Stimulated activated CD4-positive, alpha-beta T cell treated with anti-CD3 and anti-CD28 coated beads, Interleukin-12 subunit alpha, Interleukin-12 subunit beta, amount 100 ng/mL, for 4 hours (primary cell): ENCODE measurements at regions not wholly inside any gene's neighbourhood (a gene's known extent, or its start where the extent isn't known, plus 50 kb on each side); places are given as distances from the start of the nearest gene placed in this dataset.

Experiments
- DNase-seq: peaks from one replicate; pipeline ENCODE4 v3.0.0-alpha.2; 2020

GRCh38 chr1:67619080-67619479, 65.9 kb upstream of the GADD45A start:
- DNase-seq, result no peak

GRCh38 chr1:67623906-67624305, 61.1 kb upstream of the GADD45A start:
- DNase-seq, result no peak

- no peak for DNase-seq
These were observed 60.3 kb upstream of the GADD45A start for GRCh38 chr1:67624680-67625079.

GRCh38 chr1:67626090-67626860, 58.7 kb upstream of the GADD45A start:
- no peak for DNase-seq

GRCh38 chr1:67626861-67627235, 58.2 kb upstream of the GADD45A start:
- no peak for DNase-seq

- no peak for DNase-seq
These were observed 57.7 kb upstream of the GADD45A start for GRCh38 chr1:67627336-67627735.

- DNase-seq, result no peak
These were observed 57.1 kb upstream of the GADD45A start for GRCh38 chr1:67627906-67628305.

GRCh38 chr1:67629370-67630075, 55.5 kb upstream of the GADD45A start:
- no peak for DNase-seq

- no peak for DNase-seq
These were observed 54.5 kb upstream of the GADD45A start for GRCh38 chr1:67630438-67631045.

GRCh38 chr1:67632356-67632755, 52.6 kb upstream of the GADD45A start:
- no peak for DNase-seq

GRCh38 chr1:67632811-67633655, 52.0 kb upstream of the GADD45A start:
- DNase-seq, result no peak

- no peak for DNase-seq
These were observed 50.5 kb upstream of the GADD45A start for GRCh38 chr1:67634396-67634935.

GRCh38 chr1:67635055-67635809, 49.8 kb upstream of the GADD45A start:
- DNase-seq, result no peak
